ENCODE measurements at regions not wholly inside any gene's neighbourhood (a gene's known extent, or its start where the extent isn't known, plus 50 kb on each side); places are given as distances from the start of the nearest gene placed in this dataset.
"Not testable (repeated sequence)": the region's sequence is repeated elsewhere in the genome, so short reads cannot be mapped to it uniquely, and the experiment has no call there.

- Histone ChIP-seq H3K4me3 (ENCODE audit: low read depth, low read length) (no peak overlapping the region), H3K9me3 (ENCODE audit: control insufficient read depth, insufficient read depth, low read length) (peaks cover 2% of the 10 kb centered on the region), H3K27ac (ENCODE audit: low read depth, low read length) (no peak overlapping the region), H3K27me3 (ENCODE audit: control insufficient read depth, insufficient read depth, low read length) (no peaks in the 10 kb centered on the region)
- no peak for TF ChIP-seq CTCF (IDR thresholded peaks at IDR 0.05; ENCODE audit: low read depth, low read length)
- POLR2A ChIA-PET, result no interaction called here
- CTCF ChIA-PET, result no interaction called here
- no peak for DNase-seq (ENCODE audit: low read depth, low spot score)
Measured at GRCh38 chr18:4720518-4720917, 265.4 kb upstream of the DLGAP1 start.

GRCh38 chr18:4705894-4706293, 250.8 kb upstream of the DLGAP1 start:
- ChIA-PET CTCF (no interaction called here), POLR2A (no interaction called here)
- no peak overlapping the region for H3K4me3 ChIP-seq (ENCODE audit: low read depth, low read length)
- H3K27me3 ChIP-seq (ENCODE audit: control insufficient read depth, insufficient read depth, low read length), result no peaks in the 10 kb centered on the region
- H3K27ac ChIP-seq (ENCODE audit: low read depth, low read length), result no peak overlapping the region
- H3K9me3 ChIP-seq (ENCODE audit: control insufficient read depth, insufficient read depth, low read length), result peaks cover 10% of the 10 kb centered on the region
- no peak for DNase-seq (ENCODE audit: low read depth, low spot score)
- TF ChIP-seq CTCF (IDR thresholded peaks at IDR 0.05; ENCODE audit: low read depth, low read length), result no peak

- POLR2A ChIA-PET, result no interaction called here
- CTCF ChIA-PET, result no interaction called here
- no peak for DNase-seq (ENCODE audit: low read depth, low spot score)
- peaks cover 10% of the 10 kb centered on the region for H3K9me3 ChIP-seq (ENCODE audit: control insufficient read depth, insufficient read depth, low read length)
- H3K27ac ChIP-seq (ENCODE audit: low read depth, low read length), result no peak overlapping the region
- H3K4me3 ChIP-seq (ENCODE audit: low read depth, low read length), result no peak overlapping the region
- no peak for TF ChIP-seq CTCF (IDR thresholded peaks at IDR 0.05; ENCODE audit: low read depth, low read length)
- no peaks in the 10 kb centered on the region for H3K27me3 ChIP-seq (ENCODE audit: control insufficient read depth, insufficient read depth, low read length)
Measured at GRCh38 chr18:4704781-4705180, 249.7 kb upstream of the DLGAP1 start.

DNA sequence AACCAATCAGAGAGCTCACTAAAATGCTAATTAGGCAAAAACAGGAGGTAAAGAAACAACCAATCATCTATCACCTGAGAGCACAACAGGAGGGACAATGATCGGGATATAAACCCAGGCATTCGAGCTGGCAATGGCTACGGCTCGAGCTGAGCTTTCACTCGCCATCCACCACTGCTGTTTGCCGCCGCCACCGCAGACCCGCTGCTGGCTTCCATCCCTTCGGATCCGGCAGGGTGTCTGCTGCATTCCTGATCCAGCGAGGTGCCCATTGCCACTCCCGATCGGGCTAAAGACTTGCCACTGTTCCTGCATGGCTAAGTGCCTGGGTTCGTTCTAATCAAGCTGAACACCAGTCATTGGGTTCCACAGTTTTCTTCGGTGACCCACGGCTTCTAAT, 236.7 kb upstream of the DLGAP1 start:
- Histone ChIP-seq H3K9me3 (ENCODE audit: control insufficient read depth, insufficient read depth, low read length) (peaks cover 16% of the 10 kb centered on the region), H3K27me3 (ENCODE audit: control insufficient read depth, insufficient read depth, low read length) (no peaks in the 10 kb centered on the region), H3K27ac (ENCODE audit: low read depth, low read length) (no peak overlapping the region), H3K4me3 (ENCODE audit: low read depth, low read length) (no peak overlapping the region)
- POLR2A ChIA-PET, result no interaction called here
- no peak for TF ChIP-seq CTCF (IDR thresholded peaks at IDR 0.05; ENCODE audit: low read depth, low read length)
- no peak for DNase-seq (ENCODE audit: low read depth, low spot score)
- CTCF ChIA-PET, result no interaction called here

- H3K27ac ChIP-seq (ENCODE audit: low read depth, low read length); CTCF ChIA-PET; H3K27me3 ChIP-seq (ENCODE audit: control insufficient read depth, insufficient read depth, low read length); POLR2A ChIA-PET; DNase-seq (ENCODE audit: low read depth, low spot score); H3K4me3 ChIP-seq (ENCODE audit: low read depth, low read length): not testable (repeated sequence)
- H3K9me3 ChIP-seq (ENCODE audit: control insufficient read depth, insufficient read depth, low read length), result peaks cover 26% of the 10 kb centered on the region
Measured at GRCh38 chr18:4678685-4679084, 223.6 kb upstream of the DLGAP1 start.

GRCh38 chr18:4677006-4677405, 221.9 kb upstream of the DLGAP1 start:
- Histone ChIP-seq H3K27me3 (ENCODE audit: control insufficient read depth, insufficient read depth, low read length) (no peaks in the 10 kb centered on the region), H3K27ac (ENCODE audit: low read depth, low read length) (no peak overlapping the region), H3K4me3 (ENCODE audit: low read depth, low read length) (no peak overlapping the region), H3K9me3 (ENCODE audit: control insufficient read depth, insufficient read depth, low read length) (peaks cover 15% of the 10 kb centered on the region)
- CTCF ChIA-PET, result no interaction called here
- no peak for TF ChIP-seq CTCF (IDR thresholded peaks at IDR 0.05; ENCODE audit: low read depth, low read length)
- POLR2A ChIA-PET, result no interaction called here
- DNase-seq (ENCODE audit: low read depth, low spot score), result no peak
